GM12873 (cell line): ENCODE measurements at regions not wholly inside any gene's neighbourhood (a gene's known extent, or its start where the extent isn't known, plus 50 kb on each side); places are given as distances from the start of the nearest gene placed in this dataset.

Experiments
- TF ChIP-seq, protein P1 (sequence below): IDR thresholded peaks from 2 replicates; pipeline ENCODE4 v1.5.1; 2012; ENCODE audit warnings: low read depth, mild to moderate bottlenecking, moderate library complexity, low read length, control low read depth; ENCODE audit not compliant: insufficient read depth; ENCODE audit errors: missing control alignments

DNA sequence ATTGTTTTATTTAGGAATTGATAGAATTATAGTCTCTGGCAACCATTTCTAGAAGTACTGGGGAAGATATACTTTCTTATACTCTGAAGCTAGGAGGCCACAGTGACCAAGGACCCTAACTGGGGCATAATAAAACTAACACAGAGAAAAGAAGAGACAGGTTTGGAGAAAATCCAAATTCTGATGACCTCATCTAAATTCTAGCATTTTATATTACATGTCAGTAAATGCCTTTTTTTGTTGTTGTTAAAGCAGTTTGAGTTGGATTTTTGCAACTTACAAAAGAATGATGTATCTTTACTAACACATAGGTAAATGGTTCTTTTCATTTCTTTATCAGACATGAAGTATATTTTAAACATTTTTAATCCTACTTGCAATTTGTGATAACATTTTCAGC lies 933.3 kb downstream of the TMTC2 start:
- TF ChIP-seq, protein P1, sequence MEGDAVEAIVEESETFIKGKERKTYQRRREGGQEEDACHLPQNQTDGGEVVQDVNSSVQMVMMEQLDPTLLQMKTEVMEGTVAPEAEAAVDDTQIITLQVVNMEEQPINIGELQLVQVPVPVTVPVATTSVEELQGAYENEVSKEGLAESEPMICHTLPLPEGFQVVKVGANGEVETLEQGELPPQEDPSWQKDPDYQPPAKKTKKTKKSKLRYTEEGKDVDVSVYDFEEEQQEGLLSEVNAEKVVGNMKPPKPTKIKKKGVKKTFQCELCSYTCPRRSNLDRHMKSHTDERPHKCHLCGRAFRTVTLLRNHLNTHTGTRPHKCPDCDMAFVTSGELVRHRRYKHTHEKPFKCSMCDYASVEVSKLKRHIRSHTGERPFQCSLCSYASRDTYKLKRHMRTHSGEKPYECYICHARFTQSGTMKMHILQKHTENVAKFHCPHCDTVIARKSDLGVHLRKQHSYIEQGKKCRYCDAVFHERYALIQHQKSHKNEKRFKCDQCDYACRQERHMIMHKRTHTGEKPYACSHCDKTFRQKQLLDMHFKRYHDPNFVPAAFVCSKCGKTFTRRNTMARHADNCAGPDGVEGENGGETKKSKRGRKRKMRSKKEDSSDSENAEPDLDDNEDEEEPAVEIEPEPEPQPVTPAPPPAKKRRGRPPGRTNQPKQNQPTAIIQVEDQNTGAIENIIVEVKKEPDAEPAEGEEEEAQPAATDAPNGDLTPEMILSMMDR: no peak

DNA sequence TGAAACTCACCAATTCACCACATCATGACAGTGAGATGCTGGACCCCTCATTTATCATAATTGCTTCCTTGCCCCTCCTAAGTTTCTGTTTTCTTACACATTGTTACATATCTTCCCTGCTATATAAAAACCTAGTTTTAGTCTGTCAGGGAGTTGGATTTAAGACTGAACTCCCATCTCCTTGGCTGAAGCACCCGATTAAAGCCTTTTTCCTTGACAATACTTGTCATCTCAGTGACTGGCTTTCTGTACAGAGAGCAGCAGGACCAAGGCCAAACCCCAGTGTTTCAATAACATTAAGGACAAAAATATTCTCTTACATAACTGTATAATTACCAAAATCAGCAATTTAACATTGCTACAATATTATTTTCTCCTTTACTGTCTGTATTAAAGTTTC lies 928.4 kb downstream of the TMTC2 start:
- TF ChIP-seq, protein P1: no peak

DNA sequence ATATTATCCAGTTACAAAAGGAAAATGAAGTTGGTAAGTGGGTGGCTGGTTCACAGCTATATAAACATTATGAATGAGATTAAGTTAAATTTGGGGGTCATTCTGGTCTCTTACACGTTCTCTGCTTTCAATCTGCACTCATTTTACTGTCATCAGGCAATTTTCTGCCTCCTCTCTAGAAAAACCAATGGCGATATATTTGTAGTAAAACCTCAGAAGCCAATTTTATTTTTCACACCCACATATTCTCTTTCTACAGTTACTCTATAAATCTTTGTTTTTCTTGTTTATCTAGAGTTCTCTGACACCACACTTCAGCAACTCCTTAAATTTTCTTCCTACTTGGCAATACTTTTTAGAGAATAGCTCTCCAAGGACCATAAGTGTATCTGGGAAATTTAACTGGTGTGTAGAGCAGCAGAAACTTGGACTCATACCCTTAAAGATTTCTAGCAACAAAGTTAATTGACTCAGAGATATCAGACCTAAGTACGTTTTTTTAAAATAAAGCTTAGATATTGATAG lies 926.9 kb downstream of the TMTC2 start:
- TF ChIP-seq, protein P1: no peak

DNA sequence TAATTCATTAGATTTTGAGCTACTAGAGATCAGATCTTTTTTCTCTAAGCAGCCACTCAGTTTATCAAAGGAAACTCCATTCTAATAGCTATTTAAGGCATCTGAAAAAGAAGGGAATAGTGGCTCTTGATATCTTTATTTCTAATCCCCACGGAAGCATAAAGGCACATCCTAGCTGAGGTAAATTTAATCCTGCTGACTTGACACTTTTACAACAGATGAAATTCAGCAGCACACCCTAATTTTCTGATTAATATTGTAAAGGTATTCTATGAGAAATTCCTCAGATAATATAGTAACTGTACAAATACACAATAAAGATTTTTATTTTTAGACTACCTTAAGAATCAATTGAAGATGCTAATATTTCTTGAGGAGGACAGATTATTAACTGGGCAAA lies 916.4 kb downstream of the TMTC2 start:
- TF ChIP-seq, protein P1: no peak

DNA sequence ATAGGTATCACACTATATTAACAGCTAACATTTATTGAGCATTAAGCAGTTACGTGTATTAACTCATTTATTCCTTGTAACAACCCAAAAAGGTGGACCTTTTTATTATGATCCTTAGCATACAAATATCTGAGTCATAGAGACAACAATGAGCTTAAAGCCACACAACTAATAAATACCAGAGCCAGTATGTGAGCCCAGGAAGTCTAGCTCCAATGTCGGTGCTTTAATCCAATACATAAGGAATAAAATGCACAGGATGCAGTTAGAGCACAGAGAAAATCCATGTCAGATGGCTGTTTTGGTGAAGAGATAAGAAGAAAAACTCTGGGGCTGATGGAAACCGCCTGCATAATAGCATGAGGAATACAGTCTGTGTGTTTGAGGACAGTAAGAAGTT lies 888.6 kb downstream of the TMTC2 start:
- TF ChIP-seq, protein P1: no peak

DNA sequence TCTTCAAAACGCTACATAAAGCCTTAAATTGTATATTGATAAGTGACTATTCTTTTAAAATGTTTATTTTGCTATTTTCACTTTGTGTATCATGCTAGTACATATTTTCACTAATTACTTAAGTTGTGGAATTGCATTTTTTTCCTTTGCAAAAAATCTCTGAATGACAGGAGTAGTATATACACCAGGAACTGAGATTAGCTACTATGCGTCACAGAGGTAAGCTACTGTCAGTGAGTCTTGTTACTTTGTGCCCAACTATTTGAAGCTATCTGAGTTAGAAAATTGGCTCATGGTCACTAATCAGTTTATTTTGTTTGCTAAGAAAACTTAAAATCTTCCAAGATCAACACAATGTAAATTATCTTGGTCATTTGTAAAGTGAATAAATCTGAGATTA lies 887.4 kb downstream of the TMTC2 start:
- TF ChIP-seq, protein P1: no peak

DNA sequence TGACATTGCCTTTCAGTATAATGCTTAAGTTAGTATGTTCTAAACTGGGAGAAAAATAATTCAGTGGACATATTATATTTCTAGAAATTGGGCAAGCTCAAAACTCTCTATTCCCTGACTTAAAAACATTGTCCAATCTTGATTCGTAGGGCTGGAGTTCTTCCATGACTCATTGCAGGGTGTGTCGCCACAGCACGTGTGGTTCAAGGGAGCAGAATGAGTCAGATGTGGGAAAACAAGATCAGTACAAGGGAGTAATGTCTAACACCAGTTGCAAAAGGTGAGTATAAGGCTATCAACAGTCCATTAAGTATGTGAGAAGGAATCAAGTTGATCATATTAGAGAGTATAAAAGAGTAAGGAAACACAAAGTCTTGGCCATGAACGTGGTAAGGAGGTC lies 887.0 kb downstream of the TMTC2 start:
- TF ChIP-seq, protein P1: no peak
